GM23338 (cell line): ENCODE measurements at regions not wholly inside any gene's neighbourhood (a gene's known extent, or its start where the extent isn't known, plus 50 kb on each side); places are given as distances from the start of the nearest gene placed in this dataset.

Experiments used
- ATAC-seq: fragments of 200-7000 bp; cut with Tn5 transposase; 3 replicates; pipeline ENCODE4 v1.9.1; 2020
- DNase-seq: peaks from one replicate; pipeline ENCODE4 v3.0.0-alpha.2; 2015; ENCODE audit warnings: low spot score
- H2AFZ ChIP-seq: fragments of 200-600 bp; sonication (generic); 2 replicates; pipeline ENCODE4 v1.8.0; 2016; ENCODE audit warnings: antibody characterized with exemption, mild to moderate bottlenecking, moderate library complexity
- H3F3A ChIP-seq: fragments of 200-600 bp; sonication (generic); replicated peaks from 2 replicates; pipeline ENCODE4 v1.8.0; 2017; ENCODE audit warnings: antibody characterized with exemption, mixed run types, low read depth
- H3K27ac ChIP-seq: fragments of 200-600 bp; sonication (generic); 2 replicates; pipeline ENCODE4 v1.6.1; 2016; ENCODE audit warnings: low read depth
- H3K27me3 ChIP-seq: fragments of 200-600 bp; sonication (generic); 2 replicates; pipeline ENCODE4 v1.8.0; 2016; ENCODE audit warnings: mild to moderate bottlenecking, mixed run types, moderate library complexity; ENCODE audit not compliant: insufficient read depth
- H3K36me3 ChIP-seq: fragments of 200-600 bp; sonication (generic); 2 replicates; pipeline ENCODE4 v1.8.0; 2016; ENCODE audit warnings: mild to moderate bottlenecking; ENCODE audit not compliant: insufficient read depth
- H3K4me1 ChIP-seq: fragments of 200-600 bp; sonication (generic); 2 replicates; pipeline ENCODE4 v1.8.0; 2016; ENCODE audit warnings: mild to moderate bottlenecking, moderate library complexity; ENCODE audit not compliant: insufficient read depth
- H3K4me2 ChIP-seq: fragments of 200-600 bp; sonication (generic); 2 replicates; pipeline ENCODE4 v1.7.1; 2017; ENCODE audit warnings: mixed run types
- H3K4me3 ChIP-seq: fragments of 200-600 bp; sonication (generic); 2 replicates; pipeline ENCODE4 v1.6.1; 2016; ENCODE audit warnings: mixed run types
- H3K79me2 ChIP-seq: fragments of 200-600 bp; sonication (generic); replicated peaks from 2 replicates; pipeline ENCODE4 v1.8.0; 2017; ENCODE audit warnings: mild to moderate bottlenecking; ENCODE audit not compliant: insufficient read depth
- H3K9me2 ChIP-seq: fragments of 200-600 bp; sonication (generic); 2 replicates; pipeline ENCODE4 v1.8.0; 2017; ENCODE audit not compliant: insufficient read depth
- H4K20me1 ChIP-seq: fragments of 200-600 bp; sonication (generic); replicated peaks from 2 replicates; pipeline ENCODE4 v1.8.0; 2017; ENCODE audit warnings: mild to moderate bottlenecking; ENCODE audit not compliant: insufficient read depth
- H3K27ac Mint-ChIP-seq: 2 replicates; pipeline ENCODE4 v1.8.0; 2020; ENCODE audit warnings: inconsistent platforms, mild to moderate bottlenecking, moderate library complexity, mixed read lengths
- H3K27me3 Mint-ChIP-seq: 3 replicates; pipeline ENCODE4 v1.8.0; 2022; ENCODE audit warnings: low read depth, mild to moderate bottlenecking, moderate library complexity, mixed read lengths, inconsistent platforms; ENCODE audit not compliant: insufficient read depth, poor library complexity
- H3K36me3 Mint-ChIP-seq: 3 replicates; pipeline ENCODE4 v1.8.0; 2021; ENCODE audit warnings: low read depth, mild to moderate bottlenecking, inconsistent platforms, moderate library complexity, mixed read lengths
- H3K4me1 Mint-ChIP-seq: 3 replicates; pipeline ENCODE4 v1.8.0; 2020; ENCODE audit warnings: mild to moderate bottlenecking, inconsistent platforms, mixed read lengths
- H3K4me3 Mint-ChIP-seq: 3 replicates; pipeline ENCODE4 v1.8.0; 2021; ENCODE audit warnings: moderate library complexity, mild to moderate bottlenecking, inconsistent platforms, mixed read lengths
- H3K9me3 Mint-ChIP-seq: 3 replicates; pipeline ENCODE4 v1.8.0; 2020; ENCODE audit warnings: moderate library complexity, mild to moderate bottlenecking, inconsistent platforms, mixed read lengths
- CREB1 ChIP-seq: fragments of 250-450 bp; sonication (Bioruptor Pico); IDR thresholded peaks from 2 replicates; pipeline ENCODE4 v1.5.0; 2020; ENCODE audit warnings: low read depth, mild to moderate bottlenecking, moderate library complexity
- CTCF ChIP-seq, 2 experiments: fragments of 200-600 bp in 1 of 2; sonication (generic) in 1 of 2; conservative IDR thresholded peaks; 2 replicates each; pipeline versions ENCODE4 v1.5.1 to v1.6.1; 2016 to 2017; ENCODE audit warnings: antibody characterized with exemption in 2 of 2, low read depth in 2 of 2, mild to moderate bottlenecking in 2 of 2, moderate library complexity in 1 of 2
- ETS1 ChIP-seq: IDR thresholded peaks from 2 replicates; pipeline ENCODE4 v1.6.1; 2016; ENCODE audit warnings: antibody characterized with exemption
- EZH2 ChIP-seq: fragments of 200-600 bp; sonication (generic); IDR thresholded peaks from one replicate; pipeline ENCODE4 v1.8.0; 2017; ENCODE audit warnings: antibody characterized with exemption, mild to moderate bottlenecking, low read depth; ENCODE audit not compliant: unreplicated experiment
- EZH2phosphoT487 ChIP-seq: fragments of 200-600 bp; sonication (generic); IDR thresholded peaks from one replicate; pipeline ENCODE4 v1.8.1; 2018; ENCODE audit warnings: antibody characterized with exemption; ENCODE audit not compliant: unreplicated experiment
- JUNB ChIP-seq: IDR thresholded peaks from one replicate; pipeline ENCODE4 v1.6.1; 2016; ENCODE audit warnings: antibody characterized with exemption; ENCODE audit not compliant: unreplicated experiment
- NANOG ChIP-seq: IDR thresholded peaks from 2 replicates; pipeline ENCODE4 v1.6.1; 2016; ENCODE audit warnings: antibody characterized with exemption, borderline replicate concordance
- POLR2AphosphoS5 ChIP-seq: IDR thresholded peaks from 2 replicates; pipeline ENCODE4 v1.6.1; 2016; ENCODE audit warnings: antibody characterized with exemption, low read depth
- REST ChIP-seq: IDR thresholded peaks from one replicate; pipeline ENCODE4 v1.6.1; 2018; ENCODE audit warnings: antibody characterized with exemption; ENCODE audit not compliant: unreplicated experiment
- STAT1 ChIP-seq: IDR thresholded peaks from one replicate; pipeline ENCODE4 v1.6.1; 2016; ENCODE audit warnings: antibody characterized with exemption; ENCODE audit not compliant: unreplicated experiment
- ZNF114 ChIP-seq: fragments of 250-450 bp; sonication (Bioruptor Pico); IDR thresholded peaks from 2 replicates; pipeline ENCODE4 v1.5.0; 2020; ENCODE audit warnings: mild to moderate bottlenecking, moderate library complexity
- ZNF331 ChIP-seq: fragments of 250-450 bp; sonication (Bioruptor Pico); IDR thresholded peaks from 2 replicates; pipeline ENCODE4 v1.5.0; 2020; ENCODE audit warnings: low read depth, mild to moderate bottlenecking, moderate library complexity
- ZNF462 ChIP-seq: fragments of 250-450 bp; sonication (Bioruptor Pico); IDR thresholded peaks from 2 replicates; pipeline ENCODE4 v1.5.0; 2020; ENCODE audit warnings: mild to moderate bottlenecking, moderate library complexity

- Histone ChIP-seq H3K36me3 (no peaks in the 10 kb centered on the region), H3K4me1 (no peaks in the 10 kb centered on the region), H2AFZ (no peak overlapping the region), H3F3A (no peaks in the 10 kb centered on the region), H3K27ac (no peak overlapping the region), H4K20me1 (no peaks in the 10 kb centered on the region), H3K79me2 (no peaks in the 10 kb centered on the region), H3K4me3 (no peak overlapping the region), H3K9me2 (no peaks in the 10 kb centered on the region), H3K4me2 (no peak overlapping the region), H3K27me3 (no peaks in the 10 kb centered on the region)
- DNase-seq (no peak), ATAC-seq (no peak)
- TF ChIP-seq ZNF114 (CRISPR knock-in tag) (no peak), EZH2 (no peak), JUNB (no peak), CREB1 (CRISPR knock-in tag) (no peak), ETS1 (no peak), ZNF462 (no peak), ZNF331 (CRISPR knock-in tag) (no peak), STAT1 (no peak), POLR2AphosphoS5 (no peak), NANOG (no peak), REST (no peak), EZH2phosphoT487 (no peak), CTCF (conservative IDR thresholded peaks at IDR 0.05; ENCODE audit: low read depth in 2 of 2) (no peak)
- no peaks in the 10 kb centered on the region for H3K36me3 Mint-ChIP-seq
- no peaks in the 10 kb centered on the region for H3K4me1 Mint-ChIP-seq
- peaks cover 1% of the 10 kb centered on the region for H3K27me3 Mint-ChIP-seq
- no peak overlapping the region for H3K4me3 Mint-ChIP-seq
- H3K9me3 Mint-ChIP-seq = no peaks in the 10 kb centered on the region
- no peak overlapping the region for H3K27ac Mint-ChIP-seq
These were observed 413.8 kb downstream of the GBA3 start for GRCh38 chr4:23106516-23106915.
